DND-41 (cell line): ENCODE measurements at regions not wholly inside any gene's neighbourhood (a gene's known extent, or its start where the extent isn't known, plus 50 kb on each side); places are given as distances from the start of the nearest gene placed in this dataset.

Experiments
- EZH2 ChIP-seq: IDR thresholded peaks from 3 replicates; pipeline ENCODE4 v1.6.1; 2012; ENCODE audit warnings: borderline replicate concordance, low read depth, mild to moderate bottlenecking, moderate library complexity, low read length, inconsistent platforms; ENCODE audit not compliant: severe bottlenecking
- TF ChIP-seq, protein P1 (sequence below): IDR thresholded peaks from 2 replicates; pipeline ENCODE4 v1.5.1; 2012; ENCODE audit warnings: borderline replicate concordance, low read length, moderate library complexity, mild to moderate bottlenecking; ENCODE audit not compliant: poor library complexity, severe bottlenecking; ENCODE audit errors: extremely low read depth

- TF ChIP-seq, protein P1, sequence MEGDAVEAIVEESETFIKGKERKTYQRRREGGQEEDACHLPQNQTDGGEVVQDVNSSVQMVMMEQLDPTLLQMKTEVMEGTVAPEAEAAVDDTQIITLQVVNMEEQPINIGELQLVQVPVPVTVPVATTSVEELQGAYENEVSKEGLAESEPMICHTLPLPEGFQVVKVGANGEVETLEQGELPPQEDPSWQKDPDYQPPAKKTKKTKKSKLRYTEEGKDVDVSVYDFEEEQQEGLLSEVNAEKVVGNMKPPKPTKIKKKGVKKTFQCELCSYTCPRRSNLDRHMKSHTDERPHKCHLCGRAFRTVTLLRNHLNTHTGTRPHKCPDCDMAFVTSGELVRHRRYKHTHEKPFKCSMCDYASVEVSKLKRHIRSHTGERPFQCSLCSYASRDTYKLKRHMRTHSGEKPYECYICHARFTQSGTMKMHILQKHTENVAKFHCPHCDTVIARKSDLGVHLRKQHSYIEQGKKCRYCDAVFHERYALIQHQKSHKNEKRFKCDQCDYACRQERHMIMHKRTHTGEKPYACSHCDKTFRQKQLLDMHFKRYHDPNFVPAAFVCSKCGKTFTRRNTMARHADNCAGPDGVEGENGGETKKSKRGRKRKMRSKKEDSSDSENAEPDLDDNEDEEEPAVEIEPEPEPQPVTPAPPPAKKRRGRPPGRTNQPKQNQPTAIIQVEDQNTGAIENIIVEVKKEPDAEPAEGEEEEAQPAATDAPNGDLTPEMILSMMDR: no peak
- TF ChIP-seq EZH2: no peak
These were observed 320.7 kb downstream of the CDC14C start for GRCh38 chr7:49245062-49245461.
